H9 (cell line): ENCODE measurements at regions not wholly inside any gene's neighbourhood (a gene's known extent, or its start where the extent isn't known, plus 50 kb on each side); places are given as distances from the start of the nearest gene placed in this dataset.

Experiments used
- DNase-seq: peaks from one replicate; pipeline ENCODE4 v3.0.0-alpha.2; 2017
- H2AFZ ChIP-seq: one replicate; pipeline ENCODE4 v1.6.1; 2013; ENCODE audit warnings: mild to moderate bottlenecking, low read length, control low read depth, moderate library complexity
- H2AK5ac ChIP-seq: 2 replicates; pipeline ENCODE4 v1.6.1; 2013; ENCODE audit warnings: low read length, control low read depth, mixed read lengths; ENCODE audit not compliant: insufficient read length
- H2BK120ac ChIP-seq: one replicate; pipeline ENCODE4 v1.6.1; 2013; ENCODE audit warnings: low read depth, mild to moderate bottlenecking, low read length, control low read depth, inconsistent platforms; ENCODE audit not compliant: poor library complexity, severe bottlenecking
- H2BK12ac ChIP-seq: 2 replicates; pipeline ENCODE4 v1.6.1; 2013; ENCODE audit warnings: low read length, control low read depth, mixed read lengths, low read depth; ENCODE audit not compliant: insufficient read length
- H2BK15ac ChIP-seq: 2 replicates; pipeline ENCODE4 v1.6.1; 2013; ENCODE audit warnings: low read depth, low read length, control low read depth
- H2BK20ac ChIP-seq: one replicate; pipeline ENCODE4 v1.6.1; 2013; ENCODE audit warnings: low read depth, mild to moderate bottlenecking, low read length, control low read depth, inconsistent platforms; ENCODE audit not compliant: poor library complexity, severe bottlenecking
- H2BK5ac ChIP-seq: 2 replicates; pipeline ENCODE4 v1.6.1; 2013; ENCODE audit warnings: low read length, control low read depth, mixed read lengths; ENCODE audit not compliant: insufficient read length
- H3K14ac ChIP-seq: 2 replicates; pipeline ENCODE4 v1.6.1; 2013; ENCODE audit warnings: low read length, control low read depth; ENCODE audit not compliant: insufficient read depth
- H3K18ac ChIP-seq: 2 replicates; pipeline ENCODE4 v1.6.1; 2013; ENCODE audit warnings: low read depth, mild to moderate bottlenecking, mixed read lengths, low read length, control low read depth; ENCODE audit not compliant: insufficient read length
- H3K23ac ChIP-seq: 2 replicates; pipeline ENCODE4 v1.6.1; 2013; ENCODE audit warnings: low read length, control low read depth, mixed read lengths, low read depth; ENCODE audit not compliant: insufficient read length
- H3K23me2 ChIP-seq: 2 replicates; pipeline ENCODE4 v1.6.1; 2013; ENCODE audit warnings: low read depth, mild to moderate bottlenecking, mixed read lengths, low read length, control low read depth; ENCODE audit not compliant: insufficient read length, poor library complexity, severe bottlenecking
- H3K27ac ChIP-seq: 2 replicates; pipeline ENCODE4 v1.5.1; 2013; ENCODE audit warnings: low read length, control low read depth, mixed read lengths, low read depth; ENCODE audit not compliant: insufficient read length
- H3K27me3 ChIP-seq: 2 replicates; pipeline ENCODE4 v1.6.1; 2013; ENCODE audit warnings: low read length, control low read depth, inconsistent platforms; ENCODE audit not compliant: insufficient read depth
- H3K4ac ChIP-seq: 2 replicates; pipeline ENCODE4 v1.6.1; 2013; ENCODE audit warnings: low read depth, mild to moderate bottlenecking, control low read depth, inconsistent platforms, low read length, moderate library complexity
- H3K4me1 ChIP-seq: 2 replicates; pipeline ENCODE4 v1.6.1; 2013; ENCODE audit warnings: low read length, control low read depth, inconsistent platforms; ENCODE audit not compliant: insufficient read depth
- H3K4me2 ChIP-seq: 2 replicates; pipeline ENCODE4 v1.6.1; 2013; ENCODE audit warnings: low read length, control low read depth, mixed read lengths; ENCODE audit not compliant: insufficient read length, insufficient read depth
- H3K56ac ChIP-seq: 2 replicates; pipeline ENCODE4 v1.6.1; 2013; ENCODE audit warnings: low read depth, mild to moderate bottlenecking, mixed read lengths, low read length, control low read depth; ENCODE audit not compliant: insufficient read length
- H3K79me1 ChIP-seq: 2 replicates; pipeline ENCODE4 v1.6.1; 2013; ENCODE audit warnings: low read depth, mild to moderate bottlenecking, moderate library complexity, low read length, control low read depth, inconsistent platforms; ENCODE audit not compliant: insufficient read depth, poor library complexity, severe bottlenecking
- H3K79me2 ChIP-seq: 2 replicates; pipeline ENCODE4 v1.6.1; 2013; ENCODE audit warnings: low read length, control low read depth, inconsistent platforms; ENCODE audit not compliant: insufficient read depth
- H3K9ac ChIP-seq: 2 replicates; pipeline ENCODE4 v1.6.1; 2013; ENCODE audit warnings: low read length, control low read depth, mixed read lengths; ENCODE audit not compliant: insufficient read length; ENCODE audit errors: extremely low read depth
- H3K9me3 ChIP-seq: one replicate; pipeline ENCODE4 v1.6.1; 2013; ENCODE audit warnings: low read depth, low read length, inconsistent platforms; ENCODE audit not compliant: control insufficient read depth
- H3T11ph ChIP-seq: one replicate; pipeline ENCODE4 v1.6.1; 2013; ENCODE audit warnings: mild to moderate bottlenecking, low read length, control low read depth, inconsistent platforms
- H4K20me1 ChIP-seq: one replicate; pipeline ENCODE4 v1.6.1; 2013; ENCODE audit not compliant: control insufficient read depth, insufficient read length, insufficient read depth
- H4K5ac ChIP-seq: 2 replicates; pipeline ENCODE4 v1.6.1; 2013; ENCODE audit warnings: low read depth, mild to moderate bottlenecking, mixed read lengths, low read length, control low read depth; ENCODE audit not compliant: insufficient read length
- H4K8ac ChIP-seq: replicated peaks from 2 replicates; pipeline ENCODE4 v1.6.1; 2013; ENCODE audit warnings: low read length, control low read depth, mixed read lengths, low read depth; ENCODE audit not compliant: insufficient read length
- H4K91ac ChIP-seq: 2 replicates; pipeline ENCODE4 v1.6.1; 2013; ENCODE audit warnings: low read depth, mild to moderate bottlenecking, moderate library complexity, mixed read lengths, low read length, control low read depth; ENCODE audit not compliant: insufficient read length
- H3K27ac Mint-ChIP-seq, 3 experiments: 2 replicates in 2 of 3; 3 replicates in 1 of 3; pipeline ENCODE4 v1.8.0; 2020 to 2021; ENCODE audit warnings: mixed read lengths in 3 of 3, mild to moderate bottlenecking in 1 of 3, moderate library complexity in 1 of 3
- H3K27me3 Mint-ChIP-seq: 2 replicates; pipeline ENCODE4 v1.8.0; 2021; ENCODE audit warnings: low read depth, mild to moderate bottlenecking, moderate library complexity, mixed read lengths
- H3K36me3 Mint-ChIP-seq, 3 experiments: 2 replicates in 2 of 3; 3 replicates in 1 of 3; pipeline ENCODE4 v1.8.0; 2020 to 2021; ENCODE audit warnings: low read depth in 3 of 3, mixed read lengths in 3 of 3; ENCODE audit not compliant: insufficient read depth in 1 of 3
- H3K4me1 Mint-ChIP-seq, 2 experiments: 2 replicates each; pipeline ENCODE4 v1.8.0; 2020; ENCODE audit warnings: mixed read lengths in 2 of 2
- H3K4me3 Mint-ChIP-seq, 2 experiments: 2 replicates in 1 of 2; 3 replicates in 1 of 2; pipeline ENCODE4 v1.8.0; 2020 to 2021; ENCODE audit warnings: mild to moderate bottlenecking in 2 of 2, mixed read lengths in 2 of 2, moderate library complexity in 1 of 2
- H3K9me3 Mint-ChIP-seq, 2 experiments: 2 replicates in 1 of 2; 3 replicates in 1 of 2; pipeline ENCODE4 v1.8.0; 2020; ENCODE audit warnings: mild to moderate bottlenecking in 2 of 2, mixed read lengths in 2 of 2, moderate library complexity in 1 of 2
- WGBS: extraction: QIAGEN DNeasy Blood & Tissue Kit; methylation state at CpG from one replicate; pipeline ENCODE4 v1.1.7; 2013; ENCODE audit warnings: missing lambda C conversion rate, low lambda C conversion rate, mixed read lengths; ENCODE audit not compliant: insufficient read length; ENCODE audit errors: extremely low coverage; 5-methylcytosine and 5-hydroxymethylcytosine counted together
- TF ChIP-seq, protein P1 (sequence below): fragments of 200-600 bp; sonication (generic); conservative IDR thresholded peaks from 3 replicates; pipeline ENCODE4 v1.8.0; 2021; ENCODE audit warnings: antibody characterized with exemption, mild to moderate bottlenecking

DNA sequence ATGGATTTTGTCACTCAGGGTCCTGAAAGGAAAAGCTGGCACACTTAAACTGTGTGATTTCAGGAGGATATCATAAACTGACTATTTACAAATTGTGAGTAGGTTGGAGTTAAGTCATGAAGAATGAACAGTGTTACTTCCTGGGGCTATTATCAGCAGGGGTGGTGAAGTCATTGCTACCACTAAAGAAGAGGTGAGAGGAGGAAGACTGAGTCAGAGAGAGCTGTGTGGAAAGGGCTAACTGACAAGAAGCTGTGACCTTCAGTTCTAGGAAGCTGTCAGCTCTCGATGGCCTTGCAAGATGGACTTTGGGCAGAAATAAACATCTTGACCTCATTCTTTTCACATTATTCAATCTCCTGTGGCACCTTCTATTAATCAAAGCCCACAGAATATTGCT, 72.3 kb upstream of the STARD4 start:
- H3K4me1 Mint-ChIP-seq, result peaks cover 0 to 4% of the 10 kb centered on the region in 2 experiments; a peak in 1 of 4 replicates
- no peak for DNase-seq
- H3K27me3 Mint-ChIP-seq, result no peaks in the 10 kb centered on the region
- Histone ChIP-seq H4K91ac (no peak overlapping the region), H2BK15ac (no peak overlapping the region), H3K9ac (no peak overlapping the region), H3K27me3 (no peaks in the 10 kb centered on the region), H3K23ac (no peak overlapping the region), H4K5ac (no peak overlapping the region), H3T11ph (no peak overlapping the region), H3K27ac (no peak overlapping the region), H3K4me2 (no peak overlapping the region), H4K20me1 (no peaks in the 10 kb centered on the region), H3K79me2 (no peaks in the 10 kb centered on the region), H2BK5ac (no peak overlapping the region), H2AFZ (no peak overlapping the region), H2BK120ac (no peak overlapping the region), H2AK5ac (no peak overlapping the region), H2BK20ac (no peak overlapping the region), H3K14ac (no peak overlapping the region), H3K4ac (no peak overlapping the region), H3K18ac (no peak overlapping the region), H2BK12ac (no peak overlapping the region), H3K56ac (no peak overlapping the region), H4K8ac (no peak overlapping the region), H3K4me1 (no peaks in the 10 kb centered on the region), H3K23me2 (no peaks in the 10 kb centered on the region), H3K79me1 (no peaks in the 10 kb centered on the region), H3K9me3 (no peaks in the 10 kb centered on the region)
- no peaks in the 10 kb centered on the region for H3K36me3 Mint-ChIP-seq
- no peak overlapping the region for H3K4me3 Mint-ChIP-seq
- H3K9me3 Mint-ChIP-seq, result no peaks in the 10 kb centered on the region; a peak in 1 of 5 replicates
- no CpG with 5 or more reads among the region's 1 CpG for WGBS
- H3K27ac Mint-ChIP-seq, result no peak overlapping the region
- TF ChIP-seq, protein P1, sequence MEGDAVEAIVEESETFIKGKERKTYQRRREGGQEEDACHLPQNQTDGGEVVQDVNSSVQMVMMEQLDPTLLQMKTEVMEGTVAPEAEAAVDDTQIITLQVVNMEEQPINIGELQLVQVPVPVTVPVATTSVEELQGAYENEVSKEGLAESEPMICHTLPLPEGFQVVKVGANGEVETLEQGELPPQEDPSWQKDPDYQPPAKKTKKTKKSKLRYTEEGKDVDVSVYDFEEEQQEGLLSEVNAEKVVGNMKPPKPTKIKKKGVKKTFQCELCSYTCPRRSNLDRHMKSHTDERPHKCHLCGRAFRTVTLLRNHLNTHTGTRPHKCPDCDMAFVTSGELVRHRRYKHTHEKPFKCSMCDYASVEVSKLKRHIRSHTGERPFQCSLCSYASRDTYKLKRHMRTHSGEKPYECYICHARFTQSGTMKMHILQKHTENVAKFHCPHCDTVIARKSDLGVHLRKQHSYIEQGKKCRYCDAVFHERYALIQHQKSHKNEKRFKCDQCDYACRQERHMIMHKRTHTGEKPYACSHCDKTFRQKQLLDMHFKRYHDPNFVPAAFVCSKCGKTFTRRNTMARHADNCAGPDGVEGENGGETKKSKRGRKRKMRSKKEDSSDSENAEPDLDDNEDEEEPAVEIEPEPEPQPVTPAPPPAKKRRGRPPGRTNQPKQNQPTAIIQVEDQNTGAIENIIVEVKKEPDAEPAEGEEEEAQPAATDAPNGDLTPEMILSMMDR, result no peak
